ENCODE measurements at regions not wholly inside any gene's neighbourhood (a gene's known extent, or its start where the extent isn't known, plus 50 kb on each side); places are given as distances from the start of the nearest gene placed in this dataset.

GRCh38 chr3:71851878-71852277, 66.9 kb upstream of the PROK2 start:
- peaks cover 11% of the 10 kb centered on the region for H3K9me3 Mint-ChIP-seq
- no peaks in the 10 kb centered on the region for H3K4me1 Mint-ChIP-seq

GRCh38 chr3:71850654-71851053, 65.7 kb upstream of the PROK2 start:
- no peak overlapping the region for H3K4me3 Mint-ChIP-seq
- H3K9me3 Mint-ChIP-seq, result peaks cover 11% of the 10 kb centered on the region
- no peaks in the 10 kb centered on the region for H3K36me3 Mint-ChIP-seq (ENCODE audit: low read depth)
- H3K27ac Mint-ChIP-seq, result no peak overlapping the region
- no peak for TF ChIP-seq CTCF (IDR thresholded peaks at IDR 0.05)
- DNase-seq, result no peak
- no peaks in the 10 kb centered on the region for H3K4me1 Mint-ChIP-seq
- peaks cover 10% of the 10 kb centered on the region for H3K27me3 Mint-ChIP-seq (ENCODE audit: low read depth, poor library complexity)

More at GRCh38 chr3:71851878-71852277, 66.9 kb upstream of the PROK2 start:
- Mint-ChIP-seq H3K27ac (no peak overlapping the region), H3K4me3 (no peak overlapping the region), H3K36me3 (ENCODE audit: low read depth) (no peaks in the 10 kb centered on the region), H3K27me3 (ENCODE audit: low read depth, poor library complexity) (peaks cover 10% of the 10 kb centered on the region)
- no peak for TF ChIP-seq CTCF (IDR thresholded peaks at IDR 0.05)
- no peak for DNase-seq

GRCh38 chr3:71849681-71850080, 64.7 kb upstream of the PROK2 start:
- peaks cover 11% of the 10 kb centered on the region for H3K9me3 Mint-ChIP-seq
- no peaks in the 10 kb centered on the region for H3K36me3 Mint-ChIP-seq (ENCODE audit: low read depth)
- no peak overlapping the region for H3K4me3 Mint-ChIP-seq
- no peak overlapping the region for H3K27ac Mint-ChIP-seq
- peaks cover 10% of the 10 kb centered on the region for H3K27me3 Mint-ChIP-seq (ENCODE audit: low read depth, poor library complexity)
- no peak for DNase-seq
- TF ChIP-seq CTCF (IDR thresholded peaks at IDR 0.05), result no peak
- H3K4me1 Mint-ChIP-seq, result no peaks in the 10 kb centered on the region

- Mint-ChIP-seq H3K9me3 (peaks cover 11% of the 10 kb centered on the region), H3K36me3 (ENCODE audit: low read depth) (no peaks in the 10 kb centered on the region), H3K4me3 (no peak overlapping the region), H3K27me3 (ENCODE audit: low read depth, poor library complexity) (peaks cover 16% of the 10 kb centered on the region), H3K27ac (no peak overlapping the region), H3K4me1 (no peaks in the 10 kb centered on the region)
- no peak for TF ChIP-seq CTCF (IDR thresholded peaks at IDR 0.05)
- no peak for DNase-seq
These were observed 62.8 kb upstream of the PROK2 start for GRCh38 chr3:71847794-71848193.

DNA sequence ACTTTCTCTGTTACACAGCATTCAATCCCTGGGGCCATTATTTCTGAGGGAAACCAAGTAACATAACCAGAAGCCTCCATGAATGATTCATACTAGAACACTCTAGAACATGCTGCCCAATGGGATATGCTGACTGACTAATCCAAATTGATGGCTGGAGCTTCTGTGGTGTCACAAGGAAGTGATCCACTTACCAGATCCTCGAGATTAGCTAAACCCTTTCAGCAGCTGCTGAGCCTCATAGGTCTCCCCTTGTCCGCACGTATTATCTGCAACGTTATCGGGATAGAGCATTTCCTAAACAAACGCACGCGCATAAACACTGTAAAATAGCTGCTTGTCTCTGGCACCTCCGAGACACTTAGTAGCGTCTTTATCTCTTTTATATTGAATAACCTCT, 61.2 kb upstream of the PROK2 start:
- peaks cover 21% of the 10 kb centered on the region for H3K27me3 Mint-ChIP-seq (ENCODE audit: low read depth, poor library complexity)
- no peak overlapping the region for H3K27ac Mint-ChIP-seq
- no peaks in the 10 kb centered on the region for H3K36me3 Mint-ChIP-seq (ENCODE audit: low read depth)
- no peak for TF ChIP-seq CTCF (IDR thresholded peaks at IDR 0.05)
- no peak overlapping the region for H3K4me3 Mint-ChIP-seq
- H3K4me1 Mint-ChIP-seq, result no peaks in the 10 kb centered on the region
- DNase-seq, result no peak
- H3K9me3 Mint-ChIP-seq, result peaks cover 11% of the 10 kb centered on the region

DNA sequence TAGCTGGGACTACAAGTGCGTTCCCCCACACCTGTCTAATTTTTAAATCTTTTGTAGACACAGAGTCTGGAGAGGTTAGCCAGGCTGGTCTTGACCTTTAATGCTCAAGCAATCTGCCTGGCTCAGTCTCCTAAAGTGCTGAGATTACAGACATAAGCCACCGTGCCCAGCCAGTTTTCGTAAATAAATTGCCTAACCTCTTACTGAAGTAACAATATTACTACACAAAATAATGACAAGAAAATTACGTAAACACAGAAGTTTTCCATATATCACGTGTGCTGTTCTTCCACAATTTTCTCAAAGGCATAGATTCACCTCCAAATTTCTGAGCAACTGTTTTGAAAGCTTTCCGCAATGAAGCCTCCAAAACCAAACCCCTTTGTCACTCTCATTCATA, 58.1 kb upstream of the PROK2 start:
- H3K4me3 Mint-ChIP-seq, result no peak overlapping the region
- DNase-seq, result no peak
- peaks cover 4% of the 10 kb centered on the region for H3K9me3 Mint-ChIP-seq
- H3K36me3 Mint-ChIP-seq (ENCODE audit: low read depth), result no peaks in the 10 kb centered on the region
- peaks cover 21% of the 10 kb centered on the region for H3K27me3 Mint-ChIP-seq (ENCODE audit: low read depth, poor library complexity)
- no peaks in the 10 kb centered on the region for H3K4me1 Mint-ChIP-seq
- no peak for TF ChIP-seq CTCF (IDR thresholded peaks at IDR 0.05)
- H3K27ac Mint-ChIP-seq, result no peak overlapping the region
